ENCODE measurements at regions not wholly inside any gene's neighbourhood (a gene's known extent, or its start where the extent isn't known, plus 50 kb on each side); places are given as distances from the start of the nearest gene placed in this dataset.

GRCh38 chr1:217011097-217011496 is 287.9 kb upstream of the ESRRG start:
- no peaks in the 10 kb centered on the region for H3K4me1 ChIP-seq (replicated peaks)
- DNase-seq (ENCODE audit: low read depth in 1 of 2, low spot score in 2 of 2): no peak
- no peaks in the 10 kb centered on the region for H3K27me3 ChIP-seq (replicated peaks)
- no peak overlapping the region for H3K4me3 ChIP-seq
- H3K9me3 ChIP-seq (replicated peaks): no peaks in the 10 kb centered on the region
- H3K36me3 ChIP-seq: no peaks in the 10 kb centered on the region
- H3K27ac ChIP-seq: no peak overlapping the region

- Histone ChIP-seq H3K9me3 (replicated peaks) (no peaks in the 10 kb centered on the region), H3K4me3 (no peak overlapping the region), H3K4me1 (replicated peaks) (no peaks in the 10 kb centered on the region), H3K36me3 (no peaks in the 10 kb centered on the region), H3K27ac (no peak overlapping the region), H3K27me3 (replicated peaks) (no peaks in the 10 kb centered on the region)
- DNase-seq (ENCODE audit: low read depth in 1 of 2, low spot score in 2 of 2): no peak
These were observed 287.0 kb upstream of the ESRRG start for GRCh38 chr1:217010253-217010652.

GRCh38 chr1:217009376-217009775 is 286.1 kb upstream of the ESRRG start:
- Histone ChIP-seq H3K36me3 (no peaks in the 10 kb centered on the region), H3K27me3 (replicated peaks) (no peaks in the 10 kb centered on the region), H3K27ac (no peak overlapping the region), H3K4me3 (no peak overlapping the region), H3K9me3 (replicated peaks) (no peaks in the 10 kb centered on the region), H3K4me1 (replicated peaks) (no peaks in the 10 kb centered on the region)
- DNase-seq (ENCODE audit: low read depth in 1 of 2, low spot score in 2 of 2): no peak

GRCh38 chr1:217004776-217005436 is 281.7 kb upstream of the ESRRG start:
- Histone ChIP-seq H3K36me3 (no peaks in the 10 kb centered on the region), H3K27me3 (replicated peaks) (no peaks in the 10 kb centered on the region), H3K27ac (no peak overlapping the region), H3K4me1 (replicated peaks) (no peaks in the 10 kb centered on the region), H3K4me3 (no peak overlapping the region), H3K9me3 (replicated peaks) (no peaks in the 10 kb centered on the region)
- DNase-seq (ENCODE audit: low read depth in 1 of 2, low spot score in 2 of 2): no peak

GRCh38 chr1:217003355-217003754 is 280.1 kb upstream of the ESRRG start:
- Histone ChIP-seq H3K36me3 (no peaks in the 10 kb centered on the region), H3K27me3 (replicated peaks) (no peaks in the 10 kb centered on the region), H3K9me3 (replicated peaks) (no peaks in the 10 kb centered on the region), H3K4me1 (replicated peaks) (no peaks in the 10 kb centered on the region), H3K27ac (no peak overlapping the region), H3K4me3 (no peak overlapping the region)
- no peak for DNase-seq (ENCODE audit: low read depth in 1 of 2, low spot score in 2 of 2)

GRCh38 chr1:216997831-216998230 is 274.6 kb upstream of the ESRRG start:
- no peak overlapping the region for H3K27ac ChIP-seq

GRCh38 chr1:216997069-216997468 is 273.8 kb upstream of the ESRRG start:
- H3K4me3 ChIP-seq: no peak overlapping the region
- no peaks in the 10 kb centered on the region for H3K9me3 ChIP-seq (replicated peaks)
- no peak for DNase-seq (ENCODE audit: low read depth in 1 of 2, low spot score in 2 of 2)
- H3K36me3 ChIP-seq: no peaks in the 10 kb centered on the region
- no peaks in the 10 kb centered on the region for H3K4me1 ChIP-seq (replicated peaks)
- H3K27ac ChIP-seq: no peak overlapping the region
- no peaks in the 10 kb centered on the region for H3K27me3 ChIP-seq (replicated peaks)

More at GRCh38 chr1:216997831-216998230, 274.6 kb upstream of the ESRRG start:
- Histone ChIP-seq H3K4me1 (replicated peaks) (no peaks in the 10 kb centered on the region), H3K4me3 (no peak overlapping the region), H3K9me3 (replicated peaks) (no peaks in the 10 kb centered on the region), H3K27me3 (replicated peaks) (no peaks in the 10 kb centered on the region), H3K36me3 (no peaks in the 10 kb centered on the region)
- no peak for DNase-seq (ENCODE audit: low read depth in 1 of 2, low spot score in 2 of 2)

- H3K4me1 ChIP-seq (replicated peaks): no peaks in the 10 kb centered on the region
- no peak for DNase-seq (ENCODE audit: low read depth in 1 of 2, low spot score in 2 of 2)
- H3K9me3 ChIP-seq (replicated peaks): no peaks in the 10 kb centered on the region
- no peak overlapping the region for H3K27ac ChIP-seq
- no peaks in the 10 kb centered on the region for H3K27me3 ChIP-seq (replicated peaks)
- no peak overlapping the region for H3K4me3 ChIP-seq
- no peaks in the 10 kb centered on the region for H3K36me3 ChIP-seq
These were observed 261.3 kb upstream of the ESRRG start for GRCh38 chr1:216984536-216984935.

GRCh38 chr1:216983823-216984222 is 260.6 kb upstream of the ESRRG start:
- H3K4me1 ChIP-seq (replicated peaks): no peaks in the 10 kb centered on the region
- no peak for DNase-seq (ENCODE audit: low read depth in 1 of 2, low spot score in 2 of 2)
- H3K27me3 ChIP-seq (replicated peaks): no peaks in the 10 kb centered on the region
- no peak overlapping the region for H3K27ac ChIP-seq
- H3K9me3 ChIP-seq (replicated peaks): no peaks in the 10 kb centered on the region
- H3K4me3 ChIP-seq: no peak overlapping the region
- H3K36me3 ChIP-seq: no peaks in the 10 kb centered on the region

- Histone ChIP-seq H3K9me3 (replicated peaks) (no peaks in the 10 kb centered on the region), H3K36me3 (no peaks in the 10 kb centered on the region), H3K27me3 (replicated peaks) (no peaks in the 10 kb centered on the region), H3K4me1 (replicated peaks) (no peaks in the 10 kb centered on the region), H3K27ac (no peak overlapping the region), H3K4me3 (no peak overlapping the region)
- no peak for DNase-seq (ENCODE audit: low read depth in 1 of 2, low spot score in 2 of 2)
These were observed 238.3 kb upstream of the ESRRG start for GRCh38 chr1:216961516-216961915.

- Histone ChIP-seq H3K27me3 (replicated peaks) (no peaks in the 10 kb centered on the region), H3K4me1 (replicated peaks) (no peaks in the 10 kb centered on the region), H3K4me3 (no peak overlapping the region), H3K36me3 (no peaks in the 10 kb centered on the region), H3K9me3 (replicated peaks) (no peaks in the 10 kb centered on the region), H3K27ac (no peak overlapping the region)
- no peak for DNase-seq (ENCODE audit: low read depth in 1 of 2, low spot score in 2 of 2)
These were observed 237.5 kb upstream of the ESRRG start for GRCh38 chr1:216960716-216961115.

GRCh38 chr1:216958569-216958968 is 235.3 kb upstream of the ESRRG start:
- Histone ChIP-seq H3K36me3 (no peaks in the 10 kb centered on the region), H3K4me3 (no peak overlapping the region), H3K27ac (no peak overlapping the region), H3K27me3 (replicated peaks) (no peaks in the 10 kb centered on the region), H3K4me1 (replicated peaks) (no peaks in the 10 kb centered on the region), H3K9me3 (replicated peaks) (no peaks in the 10 kb centered on the region)
- no peak for DNase-seq (ENCODE audit: low read depth in 1 of 2, low spot score in 2 of 2)

GRCh38 chr1:216953495-216953894 is 230.3 kb upstream of the ESRRG start:
- no peaks in the 10 kb centered on the region for H3K36me3 ChIP-seq
- DNase-seq (ENCODE audit: low read depth in 1 of 2, low spot score in 2 of 2): no peak
- no peak overlapping the region for H3K4me3 ChIP-seq
- H3K9me3 ChIP-seq (replicated peaks): 0 out of 2 replicates have a peak, but pooled peaks cover 2% of the 10 kb centered on the region
- H3K4me1 ChIP-seq (replicated peaks): no peaks in the 10 kb centered on the region
- H3K27ac ChIP-seq: no peak overlapping the region
- no peaks in the 10 kb centered on the region for H3K27me3 ChIP-seq (replicated peaks)

- no peaks in the 10 kb centered on the region for H3K27me3 ChIP-seq (replicated peaks)
- no peaks in the 10 kb centered on the region for H3K4me1 ChIP-seq (replicated peaks)
- H3K36me3 ChIP-seq: no peaks in the 10 kb centered on the region
- 0 out of 2 replicates have a peak, but pooled peaks cover 2% of the 10 kb centered on the region for H3K9me3 ChIP-seq (replicated peaks)
- no peak overlapping the region for H3K4me3 ChIP-seq
- DNase-seq (ENCODE audit: low read depth in 1 of 2, low spot score in 2 of 2): no peak
- no peak overlapping the region for H3K27ac ChIP-seq
These were observed 229.6 kb upstream of the ESRRG start for GRCh38 chr1:216952864-216953263.

- Histone ChIP-seq H3K36me3 (no peaks in the 10 kb centered on the region), H3K27ac (no peak overlapping the region), H3K9me3 (replicated peaks) (no peaks in the 10 kb centered on the region), H3K4me1 (replicated peaks) (no peaks in the 10 kb centered on the region), H3K4me3 (no peak overlapping the region), H3K27me3 (replicated peaks) (no peaks in the 10 kb centered on the region)
- no peak for DNase-seq (ENCODE audit: low read depth in 1 of 2, low spot score in 2 of 2)
These were observed 222.4 kb upstream of the ESRRG start for GRCh38 chr1:216945538-216946080.

Data from SJSA1 (cell line).